Brain microvascular endothelial cell (primary cell): ENCODE measurements at regions not wholly inside any gene's neighbourhood (a gene's known extent, or its start where the extent isn't known, plus 50 kb on each side); places are given as distances from the start of the nearest gene placed in this dataset.

Experiments used
- DNase-seq: peaks from one replicate; pipeline ENCODE4 v3.0.0-alpha.2; 2020
- H3K27ac ChIP-seq: fragments of 250-450 bp; sonication (Bioruptor Pico); 2 replicates; pipeline ENCODE4 v1.5.1; 2020; ENCODE audit warnings: mild to moderate bottlenecking, moderate library complexity
- H3K27me3 ChIP-seq: fragments of 250-450 bp; sonication (Bioruptor Pico); replicated peaks from 2 replicates; pipeline ENCODE4 v1.5.1; 2020; ENCODE audit warnings: mild to moderate bottlenecking
- H3K36me3 ChIP-seq: fragments of 250-450 bp; sonication (Bioruptor Pico); replicated peaks from 2 replicates; pipeline ENCODE4 v1.5.1; 2020; ENCODE audit warnings: mild to moderate bottlenecking
- H3K4me3 ChIP-seq: 2 replicates; pipeline ENCODE4 v1.5.1; 2011; ENCODE audit warnings: low read depth, mild to moderate bottlenecking, control low read depth, low read length, moderate library complexity
- in situ Hi-C: cut with HindIII; loops from 2 replicates; pipeline ENCODE4 v1.10.0; 2017; ENCODE audit warnings: low sequenced_read_pairs, low pct_ligation_motif_present
- TF ChIP-seq, protein P1 (sequence below): IDR thresholded peaks from 2 replicates; pipeline ENCODE4 v1.5.1; 2011; ENCODE audit warnings: low read depth, mild to moderate bottlenecking, moderate library complexity, low read length, control low read depth, inconsistent platforms; ENCODE audit errors: missing control alignments

DNA sequence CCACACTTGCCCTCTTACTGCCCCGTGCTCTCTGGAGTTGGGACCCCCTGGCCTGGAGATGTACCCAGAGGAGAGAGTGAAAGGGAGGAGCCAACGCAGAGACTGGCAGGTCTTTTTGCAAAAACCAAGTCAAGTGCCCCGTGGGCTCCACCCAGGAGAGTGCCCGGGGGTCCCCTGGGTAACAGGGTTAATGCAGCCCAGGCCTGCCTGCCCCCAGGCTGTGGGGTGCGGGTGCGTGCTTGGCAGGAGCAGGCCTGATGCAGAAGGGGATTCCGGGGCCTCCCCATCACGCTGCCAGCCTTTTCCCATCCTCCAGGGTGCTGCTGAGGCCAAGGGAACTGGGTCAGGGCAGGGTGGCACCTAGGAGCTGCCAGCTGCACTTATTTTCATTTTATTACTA, 184.4 kb downstream of the ERMARD start:
- TF ChIP-seq, protein P1, sequence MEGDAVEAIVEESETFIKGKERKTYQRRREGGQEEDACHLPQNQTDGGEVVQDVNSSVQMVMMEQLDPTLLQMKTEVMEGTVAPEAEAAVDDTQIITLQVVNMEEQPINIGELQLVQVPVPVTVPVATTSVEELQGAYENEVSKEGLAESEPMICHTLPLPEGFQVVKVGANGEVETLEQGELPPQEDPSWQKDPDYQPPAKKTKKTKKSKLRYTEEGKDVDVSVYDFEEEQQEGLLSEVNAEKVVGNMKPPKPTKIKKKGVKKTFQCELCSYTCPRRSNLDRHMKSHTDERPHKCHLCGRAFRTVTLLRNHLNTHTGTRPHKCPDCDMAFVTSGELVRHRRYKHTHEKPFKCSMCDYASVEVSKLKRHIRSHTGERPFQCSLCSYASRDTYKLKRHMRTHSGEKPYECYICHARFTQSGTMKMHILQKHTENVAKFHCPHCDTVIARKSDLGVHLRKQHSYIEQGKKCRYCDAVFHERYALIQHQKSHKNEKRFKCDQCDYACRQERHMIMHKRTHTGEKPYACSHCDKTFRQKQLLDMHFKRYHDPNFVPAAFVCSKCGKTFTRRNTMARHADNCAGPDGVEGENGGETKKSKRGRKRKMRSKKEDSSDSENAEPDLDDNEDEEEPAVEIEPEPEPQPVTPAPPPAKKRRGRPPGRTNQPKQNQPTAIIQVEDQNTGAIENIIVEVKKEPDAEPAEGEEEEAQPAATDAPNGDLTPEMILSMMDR, result no peak
- Histone ChIP-seq H3K36me3 (no peaks in the 10 kb centered on the region), H3K27me3 (no peaks in the 10 kb centered on the region), H3K27ac (no peak overlapping the region), H3K4me3 (no peak overlapping the region)
- DNase-seq, result no peak
- in situ Hi-C loops, result no loop called here

DNA sequence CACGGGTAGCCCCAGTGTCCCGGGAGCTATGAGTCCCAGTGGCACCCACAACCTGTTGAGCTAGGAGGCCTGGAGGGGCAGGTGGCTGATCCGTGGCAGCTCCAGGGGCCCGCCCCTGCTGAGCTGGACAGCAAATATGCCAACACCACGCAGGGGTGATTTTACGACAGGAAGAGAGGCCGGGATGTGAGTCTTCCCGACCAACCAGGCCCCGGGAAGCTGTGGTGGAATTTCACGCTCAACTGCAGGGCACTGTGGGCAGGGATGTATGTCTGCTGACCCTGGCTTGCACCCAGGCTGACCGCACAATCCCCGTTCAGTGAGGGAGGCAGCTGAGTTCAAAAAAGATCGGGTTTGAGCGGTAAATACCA, 183.9 kb downstream of the ERMARD start:
- H3K27me3 ChIP-seq, result no peaks in the 10 kb centered on the region
- in situ Hi-C loops, result no loop called here
- no peak overlapping the region for H3K4me3 ChIP-seq
- no peak for DNase-seq
- TF ChIP-seq, protein P1, result no peak
- no peaks in the 10 kb centered on the region for H3K36me3 ChIP-seq
- no peak overlapping the region for H3K27ac ChIP-seq

DNA sequence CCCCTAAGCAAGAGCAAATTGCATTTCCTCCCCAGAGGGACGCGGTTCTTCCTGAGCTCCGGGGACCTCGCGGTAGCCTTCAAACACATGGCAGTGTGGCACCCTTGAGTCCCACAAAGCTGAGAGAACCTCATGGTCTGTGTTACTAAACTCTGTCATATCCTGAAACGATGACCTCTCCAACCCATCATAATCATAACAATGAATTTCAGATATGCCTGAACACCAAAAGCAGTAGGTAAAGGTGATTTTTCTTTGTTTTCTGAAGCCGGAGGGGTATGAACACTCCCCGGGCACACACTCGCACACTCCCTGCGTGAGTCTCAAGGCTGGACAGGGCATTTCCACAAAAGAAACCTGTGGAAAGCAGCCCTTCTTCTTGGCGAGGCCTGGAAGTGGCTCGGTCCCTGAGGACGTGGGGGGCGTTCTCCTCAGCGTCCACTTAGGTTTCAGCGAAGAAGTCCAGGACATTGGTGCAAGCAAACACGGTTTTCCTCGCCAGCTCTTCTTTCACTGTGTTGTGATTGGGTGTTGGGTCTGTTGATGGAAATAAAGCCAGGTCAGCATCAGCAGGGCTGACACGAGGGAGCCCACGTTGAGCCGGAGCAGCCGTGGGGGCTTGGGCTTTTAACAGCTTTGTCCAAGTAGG, 183.4 kb downstream of the ERMARD start:
- Histone ChIP-seq H3K27ac (no peak overlapping the region), H3K4me3 (no peak overlapping the region), H3K36me3 (no peaks in the 10 kb centered on the region), H3K27me3 (no peaks in the 10 kb centered on the region)
- TF ChIP-seq, protein P1, result no peak
- in situ Hi-C loops, result no loop called here
- no peak for DNase-seq

DNA sequence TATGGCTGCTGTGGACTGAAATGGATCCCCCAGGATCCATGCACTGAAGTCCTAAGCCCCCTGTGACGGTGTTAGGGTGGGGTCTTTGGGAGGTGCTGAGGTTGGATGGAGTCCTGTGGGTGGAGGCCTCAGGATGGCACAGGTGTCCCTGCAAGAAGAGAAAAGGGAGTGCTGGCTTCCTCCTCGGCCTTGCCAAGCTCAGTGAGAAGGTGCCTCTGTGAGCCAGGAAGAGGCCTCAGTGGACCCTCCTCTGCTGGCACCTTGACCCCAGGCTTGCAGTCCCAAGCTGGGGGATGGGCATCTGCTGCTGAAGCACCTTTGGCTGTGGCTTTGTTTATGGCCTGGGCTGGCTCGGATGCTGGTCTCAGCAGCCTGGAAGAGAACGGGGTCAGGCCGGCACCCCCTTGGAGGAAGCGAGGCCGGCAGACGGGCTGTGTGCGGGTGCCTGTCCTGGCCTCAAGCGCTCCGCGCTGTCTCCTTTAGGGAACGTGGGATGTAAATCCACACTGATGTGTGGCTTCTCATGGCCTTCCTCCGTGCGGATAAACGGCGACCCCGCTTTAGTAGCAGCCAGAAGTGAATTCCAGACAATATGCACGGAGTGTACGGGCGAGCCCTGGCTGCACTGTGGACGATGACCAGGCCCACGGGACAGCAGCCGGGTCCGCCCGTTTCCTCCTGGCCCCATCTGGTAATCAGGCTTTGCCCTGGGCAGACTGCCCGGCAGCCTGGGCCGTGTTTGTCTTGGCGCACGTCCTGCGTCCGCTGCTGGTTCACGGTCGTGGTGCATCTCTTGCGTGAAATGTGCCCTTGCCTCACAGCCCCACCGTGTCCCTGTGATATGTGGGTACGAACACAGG, 182.6 kb downstream of the ERMARD start:
- in situ Hi-C loops, result no loop called here
- DNase-seq, result no peak
- Histone ChIP-seq H3K27me3 (no peaks in the 10 kb centered on the region), H3K27ac (no peak overlapping the region), H3K36me3 (no peaks in the 10 kb centered on the region), H3K4me3 (no peak overlapping the region)
- TF ChIP-seq, protein P1, result no peak

DNA sequence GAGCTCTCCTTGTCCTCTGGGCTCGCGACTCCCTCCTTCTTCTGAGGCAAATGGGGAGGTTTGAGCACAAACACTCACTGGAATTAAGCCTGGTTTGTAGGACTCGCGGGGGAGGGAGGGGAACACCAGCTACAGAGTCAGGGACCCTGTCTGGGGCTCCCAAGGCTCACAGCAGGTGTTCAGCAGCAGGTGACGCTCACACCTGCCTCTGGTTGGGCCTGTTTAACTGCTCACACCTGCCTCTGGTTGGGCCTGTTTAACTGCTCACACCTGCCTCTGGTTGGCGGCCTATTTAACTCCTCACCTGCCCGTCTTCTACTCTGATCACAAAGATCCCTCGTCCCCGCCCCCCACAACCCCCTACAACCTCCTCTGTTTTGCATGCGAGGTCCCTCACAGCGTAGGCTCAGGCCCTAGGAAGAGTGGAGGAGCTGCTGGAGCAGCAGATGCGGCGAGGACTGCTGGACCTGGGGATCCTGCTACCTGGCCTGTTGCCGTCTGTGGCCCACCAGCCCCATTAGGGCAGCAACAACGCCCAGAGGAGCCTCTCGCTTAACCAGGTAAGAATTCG, 181.9 kb downstream of the ERMARD start:
- in situ Hi-C loops, result no loop called here

More for the DNA sequence above, 181.9 kb downstream of the ERMARD start:
- no peak for DNase-seq
- TF ChIP-seq, protein P1, result no peak
- Histone ChIP-seq H3K27ac (no peak overlapping the region), H3K4me3 (no peak overlapping the region), H3K36me3 (no peaks in the 10 kb centered on the region), H3K27me3 (no peaks in the 10 kb centered on the region)
